NCI-H1048 (cell line): ENCODE measurements at regions not wholly inside any gene's neighbourhood (a gene's known extent, or its start where the extent isn't known, plus 50 kb on each side); places are given as distances from the start of the nearest gene placed in this dataset.
A peak's percentile ranks its signal among the peaks of the same experiment; 100 is the strongest.

ENCODE experiments used
- DNase-seq: peaks from one replicate; lab custom pipeline; 2025; lab: John Stamatoyannopoulos, UW

- no peak for DNase-seq
These were observed 54.6 kb upstream of the PARM1 start for GRCh38 chr4:74878323-74878722.

GRCh38 chr4:74875451-74875850 is 57.5 kb upstream of the PARM1 start:
- no peak for DNase-seq

GRCh38 chr4:74874753-74875367 is 58.1 kb upstream of the PARM1 start:
- DNase-seq = peak; percentile 54

- DNase-seq = no peak
These were observed 59.2 kb upstream of the PARM1 start for GRCh38 chr4:74873545-74874301.

GRCh38 chr4:74858921-74859562 is 64.7 kb upstream of the BTC start:
- DNase-seq = no peak

- no peak for DNase-seq
These were observed 61.6 kb upstream of the BTC start for GRCh38 chr4:74855879-74856278.

- DNase-seq = no peak
These were observed 54.5 kb upstream of the BTC start for GRCh38 chr4:74848774-74849173.

GRCh38 chr4:74845834-74846233 is 51.5 kb upstream of the BTC start:
- no peak for DNase-seq
